GM13977 (cell line): ENCODE measurements at regions not wholly inside any gene's neighbourhood (a gene's known extent, or its start where the extent isn't known, plus 50 kb on each side); places are given as distances from the start of the nearest gene placed in this dataset.
"Not testable (repeated sequence)": the region's sequence is repeated elsewhere in the genome, so short reads cannot be mapped to it uniquely, and the experiment has no call there.

ENCODE experiments used
- DNase-seq: peaks from one replicate; pipeline ENCODE4 v3.0.0; 2012; ENCODE audit warnings: low spot score
- in situ Hi-C: fragments of 300-500 bp; cut with MboI; formaldehyde crosslinking; loops from one replicate; pipeline ENCODE4 v1.12.0; 2022; ENCODE audit warnings: low sequenced_read_pairs, low pct_unique_long_range_greater_than_20kb, mixed read lengths, inconsistent platforms; ENCODE audit not compliant: unreplicated experiment
- TF ChIP-seq, protein P1 (sequence below): IDR thresholded peaks from 2 replicates; pipeline ENCODE4 v1.5.1; 2012; ENCODE audit warnings: mild to moderate bottlenecking, control low read depth; ENCODE audit not compliant: insufficient read depth; ENCODE audit errors: extremely low read depth, missing control alignments

DNA sequence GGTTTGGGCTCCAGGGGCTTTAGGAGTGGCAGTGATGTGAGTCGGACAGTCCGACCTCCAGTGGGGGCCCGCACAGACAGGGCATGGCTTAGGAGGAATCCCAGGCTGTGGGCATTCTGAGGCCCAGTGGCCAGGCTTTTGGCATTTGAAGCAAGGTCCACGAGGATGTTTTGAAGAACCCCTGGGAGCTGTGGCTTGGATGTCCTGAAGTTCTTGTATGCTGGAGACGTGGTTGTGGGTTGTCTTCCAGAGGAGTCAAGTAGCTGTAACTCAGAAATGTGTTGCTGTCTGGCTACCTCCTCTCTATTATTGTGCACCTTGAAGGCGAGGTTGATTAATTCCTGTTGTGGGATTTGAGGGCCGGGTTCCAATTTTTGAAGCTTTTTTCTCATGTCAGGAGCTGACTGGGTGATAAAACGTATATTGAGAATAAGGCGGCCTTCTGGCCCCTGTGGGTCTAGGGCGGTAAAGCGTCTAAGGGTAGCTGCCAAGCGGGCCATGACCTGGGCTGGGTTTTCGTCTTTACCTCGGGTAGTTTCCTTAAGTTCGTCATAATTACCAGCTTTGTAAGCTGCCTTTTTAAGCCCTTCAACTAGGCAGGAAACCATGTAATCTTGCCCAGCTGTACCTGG is 67.3 kb upstream of the EZR start:
- in situ Hi-C loops, DNase-seq: not testable (repeated sequence)

DNA sequence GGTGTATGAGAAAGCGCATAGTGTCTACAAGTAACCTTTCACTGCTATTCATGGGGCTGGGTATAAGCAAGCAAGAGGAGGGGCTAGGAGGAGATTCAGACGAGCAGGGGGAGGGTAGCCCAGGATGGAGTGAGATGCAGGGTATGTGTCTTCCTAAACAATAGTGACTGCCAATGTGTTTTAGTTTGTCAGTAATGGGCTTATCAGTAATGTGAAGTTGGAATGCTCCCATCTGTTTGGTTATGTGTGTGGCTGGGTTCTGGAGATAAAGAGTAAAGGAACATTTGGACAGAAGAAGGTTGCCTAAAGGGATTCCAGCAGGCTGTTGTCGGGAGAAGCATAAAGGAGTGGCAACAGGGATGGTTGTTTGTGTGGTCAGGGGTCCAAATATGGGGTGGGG is 62.7 kb upstream of the EZR start:
- DNase-seq, in situ Hi-C loops: not testable (repeated sequence)

DNA sequence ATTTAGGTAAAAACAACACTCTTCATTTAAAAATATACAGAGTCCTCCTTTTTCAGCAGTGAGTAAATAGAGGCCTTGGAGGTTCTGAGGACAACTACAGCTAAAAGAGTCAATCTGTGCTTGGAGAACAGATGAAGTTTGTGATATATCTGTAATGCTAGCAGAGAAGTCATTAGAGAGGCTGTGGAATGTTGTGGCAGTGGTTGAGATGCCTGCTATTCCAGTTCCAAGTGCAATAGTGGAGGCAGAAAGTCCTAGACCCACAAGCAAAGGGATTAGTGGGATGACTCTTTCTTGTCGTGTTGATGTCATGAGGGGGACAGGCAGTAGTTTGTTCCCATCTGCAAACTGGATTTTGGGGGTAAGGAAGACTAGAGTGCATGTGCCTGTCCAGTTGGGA is 62.1 kb upstream of the EZR start:
- DNase-seq, in situ Hi-C loops: not testable (repeated sequence)

DNA sequence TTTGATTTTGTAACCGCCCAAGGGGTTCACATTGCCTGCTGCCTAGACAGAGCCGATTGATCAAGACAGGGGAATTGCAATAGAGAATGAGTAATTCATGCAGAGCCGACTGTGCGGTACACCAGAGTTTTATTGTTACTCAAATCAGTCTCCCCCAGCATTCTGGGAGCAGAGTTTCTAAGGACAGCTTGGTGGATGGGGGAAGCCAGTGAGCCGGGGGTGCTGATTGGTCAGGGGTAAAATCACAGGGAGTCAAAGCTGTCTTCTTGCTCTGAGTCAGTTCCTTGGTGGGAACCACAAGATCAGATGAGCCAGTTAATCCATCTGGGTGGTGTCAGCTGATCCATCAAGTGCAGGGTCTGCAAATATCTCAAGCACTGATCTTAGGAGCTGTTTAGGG is 60.0 kb upstream of the EZR start:
- no peak for DNase-seq
- in situ Hi-C loops: no loop called here
- TF ChIP-seq, protein P1, sequence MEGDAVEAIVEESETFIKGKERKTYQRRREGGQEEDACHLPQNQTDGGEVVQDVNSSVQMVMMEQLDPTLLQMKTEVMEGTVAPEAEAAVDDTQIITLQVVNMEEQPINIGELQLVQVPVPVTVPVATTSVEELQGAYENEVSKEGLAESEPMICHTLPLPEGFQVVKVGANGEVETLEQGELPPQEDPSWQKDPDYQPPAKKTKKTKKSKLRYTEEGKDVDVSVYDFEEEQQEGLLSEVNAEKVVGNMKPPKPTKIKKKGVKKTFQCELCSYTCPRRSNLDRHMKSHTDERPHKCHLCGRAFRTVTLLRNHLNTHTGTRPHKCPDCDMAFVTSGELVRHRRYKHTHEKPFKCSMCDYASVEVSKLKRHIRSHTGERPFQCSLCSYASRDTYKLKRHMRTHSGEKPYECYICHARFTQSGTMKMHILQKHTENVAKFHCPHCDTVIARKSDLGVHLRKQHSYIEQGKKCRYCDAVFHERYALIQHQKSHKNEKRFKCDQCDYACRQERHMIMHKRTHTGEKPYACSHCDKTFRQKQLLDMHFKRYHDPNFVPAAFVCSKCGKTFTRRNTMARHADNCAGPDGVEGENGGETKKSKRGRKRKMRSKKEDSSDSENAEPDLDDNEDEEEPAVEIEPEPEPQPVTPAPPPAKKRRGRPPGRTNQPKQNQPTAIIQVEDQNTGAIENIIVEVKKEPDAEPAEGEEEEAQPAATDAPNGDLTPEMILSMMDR: no peak

DNA sequence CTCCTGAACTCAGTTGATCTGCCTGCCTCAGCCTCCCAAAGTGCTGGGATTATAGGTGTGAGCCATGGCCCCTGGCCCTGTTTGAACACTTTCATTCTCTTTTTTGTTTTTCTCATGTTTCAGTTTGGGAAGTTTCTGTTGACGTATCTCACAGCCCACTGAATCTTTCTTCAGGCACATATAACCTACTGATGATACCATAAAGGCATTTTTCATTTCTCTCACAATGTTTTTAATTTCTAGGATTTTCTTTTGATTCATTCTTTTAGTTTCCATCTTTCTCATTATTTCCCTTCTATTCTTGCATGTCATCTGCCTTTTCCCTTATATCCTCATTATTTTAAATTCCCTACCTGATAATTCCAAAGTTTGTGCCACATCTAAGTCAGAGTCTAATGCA is 58.5 kb upstream of the EZR start:
- in situ Hi-C loops: no loop called here
- TF ChIP-seq, protein P1: no peak
- DNase-seq: no peak

DNA sequence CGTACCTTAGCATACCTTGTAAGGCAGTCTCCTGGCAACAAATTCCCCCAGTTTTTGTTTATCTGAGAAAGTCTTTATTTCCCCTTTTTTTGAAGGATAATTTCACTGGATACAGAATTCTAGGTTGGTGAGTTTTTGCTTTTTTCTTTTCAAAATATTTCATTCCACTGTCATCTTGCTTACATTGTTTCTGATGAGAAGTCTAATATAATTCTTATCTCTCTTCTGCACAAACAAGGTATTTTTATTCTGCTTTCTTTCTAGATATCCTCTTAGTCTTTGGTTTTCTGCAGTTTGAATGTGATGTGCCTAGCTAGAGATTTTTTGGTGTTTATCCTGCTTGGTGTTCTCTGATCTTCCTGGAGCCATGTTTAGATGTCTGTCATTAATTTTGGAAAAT is 57.7 kb upstream of the EZR start:
- DNase-seq: no peak
- TF ChIP-seq, protein P1: no peak
- in situ Hi-C loops: no loop called here

DNA sequence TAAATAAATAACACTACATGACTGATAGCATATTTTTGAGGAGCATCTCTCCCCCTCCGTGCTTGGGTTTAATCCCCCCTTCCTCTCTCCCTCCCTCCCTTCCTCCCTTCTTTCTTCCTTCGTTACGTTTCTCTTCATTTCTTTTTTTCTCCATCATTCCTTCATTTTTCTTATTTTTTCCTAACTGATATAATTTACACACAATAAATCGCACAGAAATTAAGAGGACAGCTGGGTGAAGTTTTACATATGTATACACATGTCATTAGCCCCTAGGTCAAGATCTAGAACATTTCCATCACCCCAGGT is 51.4 kb upstream of the EZR start:
- TF ChIP-seq, protein P1: no peak
- in situ Hi-C loops: no loop called here
- no peak for DNase-seq

DNA sequence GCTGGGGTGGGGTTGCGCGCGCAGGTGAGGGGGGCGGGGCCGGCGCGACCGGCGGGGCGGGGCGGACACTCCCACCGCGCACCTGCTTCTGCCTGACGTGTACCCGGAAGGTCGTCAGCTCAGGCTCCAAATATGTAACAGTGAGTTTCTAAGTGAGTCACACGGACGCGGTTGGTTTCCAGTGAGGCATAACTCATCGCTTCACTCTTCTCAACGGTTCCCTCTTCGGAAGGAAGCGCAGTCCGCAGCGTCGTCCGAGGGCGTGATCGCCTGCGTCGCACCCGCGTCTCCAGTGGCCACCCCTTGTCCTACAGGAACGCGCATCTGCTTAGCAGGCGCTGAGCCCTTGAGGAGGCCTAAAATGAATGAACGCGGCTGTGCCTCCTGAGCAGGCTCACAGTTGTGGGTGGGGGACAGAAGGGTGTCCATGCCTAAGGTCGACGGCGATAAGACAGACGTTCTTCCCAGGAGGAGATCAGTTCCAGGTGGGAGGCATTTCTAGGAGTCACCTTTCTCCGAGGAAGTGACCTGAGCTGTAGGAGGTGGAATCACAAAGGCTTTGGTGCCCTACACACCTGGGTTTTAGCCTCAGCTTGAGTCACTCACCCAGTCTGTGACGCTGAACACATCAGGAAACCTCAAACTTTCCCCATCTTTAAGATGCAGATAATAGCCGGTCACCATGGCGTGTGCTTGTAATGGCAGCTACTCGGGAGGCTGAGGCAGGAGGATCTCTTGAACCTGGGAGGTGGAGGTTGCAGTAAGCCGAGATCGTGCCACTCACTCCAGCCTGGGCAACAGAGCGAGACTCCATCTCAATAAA is 50.9 kb upstream of the EZR start:
- TF ChIP-seq, protein P1: peak; percentile 22
- DNase-seq: peak; percentile 98
- in situ Hi-C loops: no loop called here
